Smooth muscle cell (in vitro differentiated cells): ENCODE measurements at regions not wholly inside any gene's neighbourhood (a gene's known extent, or its start where the extent isn't known, plus 50 kb on each side); places are given as distances from the start of the nearest gene placed in this dataset.

Source experiments
- DNase-seq: peaks from one replicate; lab custom pipeline; 2025; ENCODE audit not compliant: unreplicated experiment; lab: John Stamatoyannopoulos, UW
- H2AFZ ChIP-seq: fragments of 200-600 bp; sonication (generic); 2 replicates; pipeline ENCODE4 v1.6.0; 2016; ENCODE audit warnings: antibody characterized with exemption, low read depth, mild to moderate bottlenecking
- H3F3A ChIP-seq: fragments of 200-600 bp; sonication (generic); 2 replicates; pipeline ENCODE4 v1.6.0; 2017; ENCODE audit warnings: antibody characterized with exemption, low read depth
- H3K27ac ChIP-seq: fragments of 200-600 bp; sonication (generic); 2 replicates; pipeline ENCODE4 v1.5.1; 2016; ENCODE audit warnings: low read depth, mild to moderate bottlenecking
- H3K27me3 ChIP-seq: fragments of 200-600 bp; sonication (generic); 2 replicates; pipeline ENCODE4 v1.6.1; 2016; ENCODE audit warnings: low read depth, mild to moderate bottlenecking
- H3K36me3 ChIP-seq: fragments of 200-600 bp; sonication (generic); 2 replicates; pipeline ENCODE4 v1.5.1; 2016; ENCODE audit warnings: low read depth
- H3K4me1 ChIP-seq: fragments of 200-600 bp; sonication (generic); 2 replicates; pipeline ENCODE4 v1.5.1; 2016; ENCODE audit warnings: low read depth
- H3K4me2 ChIP-seq: fragments of 200-600 bp; sonication (generic); 2 replicates; pipeline ENCODE4 v1.6.0; 2016; ENCODE audit warnings: mild to moderate bottlenecking
- H3K4me3 ChIP-seq: fragments of 200-600 bp; sonication (generic); 2 replicates; pipeline ENCODE4 v1.5.1; 2016; ENCODE audit warnings: mild to moderate bottlenecking
- H3K79me2 ChIP-seq: fragments of 200-600 bp; sonication (generic); 2 replicates; pipeline ENCODE4 v1.6.0; 2016; ENCODE audit warnings: low read depth, mild to moderate bottlenecking
- H3K9ac ChIP-seq: fragments of 200-600 bp; sonication (generic); 2 replicates; pipeline ENCODE4 v1.6.0; 2016; ENCODE audit warnings: low read depth
- H3K9me3 ChIP-seq: fragments of 200-600 bp; sonication (generic); replicated peaks from 2 replicates; pipeline ENCODE4 v1.5.1; 2016; ENCODE audit warnings: low read depth
- H4K20me1 ChIP-seq: fragments of 200-600 bp; sonication (generic); 2 replicates; pipeline ENCODE4 v1.6.0; 2016; ENCODE audit warnings: low read depth
- WGBS: methylation state at CpG from one replicate; pipeline ENCODE4 v1.1.7; 2016; ENCODE audit warnings: low lambda C conversion rate; 5-methylcytosine and 5-hydroxymethylcytosine counted together
- TF ChIP-seq, protein P1 (sequence below): fragments of 200-600 bp; sonication (generic); IDR thresholded peaks from 2 replicates; pipeline ENCODE4 v1.5.1; 2017; ENCODE audit warnings: borderline replicate concordance, mild to moderate bottlenecking, antibody characterized with exemption; ENCODE audit not compliant: insufficient read depth, poor library complexity, severe bottlenecking

DNA sequence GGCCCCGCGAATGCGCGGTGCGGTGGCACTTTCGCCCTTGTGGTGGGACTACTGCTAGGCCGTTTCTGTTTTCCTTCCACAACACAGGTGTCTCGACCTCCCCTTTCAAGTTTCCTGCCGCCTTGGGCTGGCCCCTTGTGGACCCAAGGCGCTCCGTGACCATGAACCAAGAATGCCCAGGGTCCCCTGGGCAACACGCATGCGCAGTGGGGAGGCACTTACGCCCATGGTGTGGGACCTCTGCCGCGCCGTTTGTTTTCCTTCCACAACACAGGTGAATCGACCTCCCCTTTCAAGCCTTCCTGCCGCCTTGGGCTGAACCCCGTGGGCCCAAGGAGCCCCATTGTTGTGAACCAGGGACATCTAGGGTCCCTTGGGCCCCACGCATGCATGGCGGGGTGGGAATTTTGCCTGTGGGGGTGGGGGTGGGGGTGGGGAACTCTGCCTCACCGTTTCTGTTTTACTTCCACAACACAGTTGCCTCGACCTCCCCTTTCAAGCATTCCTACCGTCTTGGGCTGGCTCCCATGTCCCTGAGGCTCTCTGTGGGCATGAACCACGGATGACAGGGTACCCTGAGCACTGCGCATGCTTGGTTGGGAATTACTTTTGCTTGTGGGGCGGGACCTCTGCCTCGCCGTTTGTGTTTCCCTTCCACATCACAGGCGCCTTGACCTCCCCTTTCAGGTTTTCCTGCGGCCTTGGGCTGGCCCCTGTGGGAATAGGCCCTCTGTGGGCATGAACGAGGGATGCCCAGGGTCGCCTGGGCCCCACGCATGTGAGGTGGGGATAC, 355.1 kb downstream of the ALG10 start:
- Histone ChIP-seq H3K9ac (no peak overlapping the region), H4K20me1 (no peaks in the 10 kb centered on the region), H3K4me2 (no peak overlapping the region), H3F3A (no peaks in the 10 kb centered on the region), H3K4me3 (no peak overlapping the region), H3K36me3 (no peaks in the 10 kb centered on the region), H3K27me3 (no peaks in the 10 kb centered on the region), H3K9me3 (no peaks in the 10 kb centered on the region), H3K4me1 (no peaks in the 10 kb centered on the region), H3K79me2 (no peaks in the 10 kb centered on the region), H2AFZ (no peak overlapping the region), H3K27ac (no peak overlapping the region)
- DNase-seq = no peak
- TF ChIP-seq, protein P1, sequence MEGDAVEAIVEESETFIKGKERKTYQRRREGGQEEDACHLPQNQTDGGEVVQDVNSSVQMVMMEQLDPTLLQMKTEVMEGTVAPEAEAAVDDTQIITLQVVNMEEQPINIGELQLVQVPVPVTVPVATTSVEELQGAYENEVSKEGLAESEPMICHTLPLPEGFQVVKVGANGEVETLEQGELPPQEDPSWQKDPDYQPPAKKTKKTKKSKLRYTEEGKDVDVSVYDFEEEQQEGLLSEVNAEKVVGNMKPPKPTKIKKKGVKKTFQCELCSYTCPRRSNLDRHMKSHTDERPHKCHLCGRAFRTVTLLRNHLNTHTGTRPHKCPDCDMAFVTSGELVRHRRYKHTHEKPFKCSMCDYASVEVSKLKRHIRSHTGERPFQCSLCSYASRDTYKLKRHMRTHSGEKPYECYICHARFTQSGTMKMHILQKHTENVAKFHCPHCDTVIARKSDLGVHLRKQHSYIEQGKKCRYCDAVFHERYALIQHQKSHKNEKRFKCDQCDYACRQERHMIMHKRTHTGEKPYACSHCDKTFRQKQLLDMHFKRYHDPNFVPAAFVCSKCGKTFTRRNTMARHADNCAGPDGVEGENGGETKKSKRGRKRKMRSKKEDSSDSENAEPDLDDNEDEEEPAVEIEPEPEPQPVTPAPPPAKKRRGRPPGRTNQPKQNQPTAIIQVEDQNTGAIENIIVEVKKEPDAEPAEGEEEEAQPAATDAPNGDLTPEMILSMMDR = no peak
- WGBS = 71% methylated on average over 35 of the region's 35 CpGs

- TF ChIP-seq, protein P1 = no peak
- H3K4me3 ChIP-seq = no peak overlapping the region
- no peak overlapping the region for H3K9ac ChIP-seq
- no peaks in the 10 kb centered on the region for H3K27me3 ChIP-seq
- H3K27ac ChIP-seq = no peak overlapping the region
- no peak overlapping the region for H3K4me2 ChIP-seq
- no peaks in the 10 kb centered on the region for H3F3A ChIP-seq
- H3K9me3 ChIP-seq = no peaks in the 10 kb centered on the region
- DNase-seq = no peak
- H4K20me1 ChIP-seq = no peaks in the 10 kb centered on the region
- 64% methylated on average over 16 of the region's 16 CpGs for WGBS
- H3K36me3 ChIP-seq = no peaks in the 10 kb centered on the region
- no peaks in the 10 kb centered on the region for H3K4me1 ChIP-seq
- H2AFZ ChIP-seq = no peak overlapping the region
- no peaks in the 10 kb centered on the region for H3K79me2 ChIP-seq
Measured at GRCh38 chr12:34379142-34379541, 356.8 kb downstream of the ALG10 start.

- 76% methylated on average over 13 of the region's 13 CpGs for WGBS
Measured at GRCh38 chr12:34384693-34385092, 362.4 kb downstream of the ALG10 start.

More at GRCh38 chr12:34384693-34385092, 362.4 kb downstream of the ALG10 start:
- Histone ChIP-seq H3F3A (no peaks in the 10 kb centered on the region), H2AFZ (no peak overlapping the region), H4K20me1 (no peaks in the 10 kb centered on the region), H3K4me3 (no peak overlapping the region), H3K4me1 (no peaks in the 10 kb centered on the region), H3K79me2 (no peaks in the 10 kb centered on the region), H3K9me3 (no peaks in the 10 kb centered on the region), H3K4me2 (no peak overlapping the region), H3K9ac (no peak overlapping the region), H3K27me3 (no peaks in the 10 kb centered on the region), H3K27ac (no peak overlapping the region), H3K36me3 (no peaks in the 10 kb centered on the region)
- TF ChIP-seq, protein P1 = no peak
- DNase-seq = no peak
